Lung (tissue), 11 donors: ENCODE measurements at regions not wholly inside any gene's neighbourhood (a gene's known extent, or its start where the extent isn't known, plus 50 kb on each side); places are given as distances from the start of the nearest gene placed in this dataset.

ENCODE experiments used
- ATAC-seq: fragments of 200-7000 bp; cut with Tn5 transposase; one replicate; pipeline ENCODE4 v1.9.1; 2020; ENCODE audit warnings: moderate number of reproducible peaks; ENCODE audit not compliant: insufficient read depth, low FRiP score
- DNase-seq, 3 donors: peaks; one replicate each; pipeline ENCODE4 v3.0.0-alpha.2; 2013 to 2017
- H3K27ac ChIP-seq, 2 donors: one replicate each; pipeline ENCODE4 v1.5.1; 2013; ENCODE audit warnings: mild to moderate bottlenecking in 2 of 2, moderate library complexity in 2 of 2, control low read depth in 1 of 2, inconsistent platforms in 1 of 2, low read depth in 1 of 2, low read length in 1 of 2
- H3K27me3 ChIP-seq, 3 donors: one replicate each; pipeline ENCODE4 v1.5.1; 2013; ENCODE audit warnings: low read length in 2 of 3; ENCODE audit not compliant: control insufficient read depth in 3 of 3, insufficient read depth in 3 of 3
- H3K36me3 ChIP-seq, 4 donors: one replicate each; pipeline ENCODE4 v1.5.1; 2013; ENCODE audit warnings: low read length in 4 of 4, mild to moderate bottlenecking in 1 of 4, moderate library complexity in 1 of 4; ENCODE audit not compliant: control insufficient read depth in 4 of 4, insufficient read depth in 4 of 4
- H3K4me1 ChIP-seq, 5 donors: one replicate each; pipeline ENCODE4 v1.5.1; 2013; ENCODE audit warnings: low read length in 5 of 5, mild to moderate bottlenecking in 2 of 5, moderate library complexity in 1 of 5; ENCODE audit not compliant: control insufficient read depth in 5 of 5, insufficient read depth in 5 of 5
- H3K4me3 ChIP-seq: one replicate; pipeline ENCODE4 v1.5.1; 2013; ENCODE audit warnings: mild to moderate bottlenecking, control low read depth, moderate library complexity
- H3K9ac ChIP-seq, 2 donors: one replicate each; pipeline ENCODE4 v1.5.1; 2013; ENCODE audit warnings: low read length in 2 of 2, control low read depth in 1 of 2; ENCODE audit not compliant: insufficient read depth in 1 of 2
- H3K9me3 ChIP-seq, 4 donors: one replicate each; pipeline ENCODE4 v1.5.1; 2013; ENCODE audit warnings: low read length in 3 of 4, mild to moderate bottlenecking in 1 of 4, moderate library complexity in 1 of 4; ENCODE audit not compliant: control insufficient read depth in 4 of 4, insufficient read depth in 3 of 4
- WGBS, 2 donors: extraction: QIAGEN DNeasy Blood & Tissue Kit; methylation state at CpG; one replicate each; pipeline ENCODE4 v1.1.7; 2013; 5-methylcytosine and 5-hydroxymethylcytosine counted together
- TF ChIP-seq, protein P1 (sequence below): IDR thresholded peaks from 2 replicates; pipeline ENCODE4 v1.5.1; 2012; ENCODE audit warnings: mild to moderate bottlenecking; ENCODE audit errors: control extremely low read depth, extremely low read depth
- donor health status: control.
- donor health status: control.
- donor health status: Bipolar disorder and iron deficiency.
- donor health status: healthy.
- donor health status: DM: yes; HTN: yes; CAD: no.

DNA sequence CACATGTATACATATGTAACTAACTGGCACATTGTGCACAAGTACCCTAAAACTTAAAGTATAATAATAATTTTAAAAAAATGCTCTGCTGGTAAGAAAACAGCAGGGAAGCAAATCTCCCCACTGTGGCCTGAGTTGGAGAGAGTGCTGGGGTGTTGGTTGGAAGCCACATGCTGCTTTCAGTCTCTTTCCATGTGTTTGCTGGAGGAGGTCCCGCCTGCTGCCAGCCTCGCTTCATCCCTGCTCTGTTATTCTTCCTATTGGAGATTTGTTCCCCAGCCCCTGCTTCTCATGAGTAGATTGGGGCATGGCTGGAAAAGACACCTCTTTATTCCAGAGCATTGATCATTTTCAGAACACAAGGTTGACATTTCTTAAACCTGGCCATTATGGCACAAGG lies 230.5 kb downstream of the FGF9 start:
- Histone ChIP-seq H3K4me3 (no peak overlapping the region), H3K4me1 (peaks cover 0 to 32% (median 11%) of the 10 kb centered on the region in 5 donors), H3K27ac (no peak overlapping the region), H3K27me3 (no peaks in the 10 kb centered on the region), H3K9ac (no peak overlapping the region), H3K9me3 (no peaks in the 10 kb centered on the region), H3K36me3 (no peaks in the 10 kb centered on the region)
- TF ChIP-seq, protein P1, sequence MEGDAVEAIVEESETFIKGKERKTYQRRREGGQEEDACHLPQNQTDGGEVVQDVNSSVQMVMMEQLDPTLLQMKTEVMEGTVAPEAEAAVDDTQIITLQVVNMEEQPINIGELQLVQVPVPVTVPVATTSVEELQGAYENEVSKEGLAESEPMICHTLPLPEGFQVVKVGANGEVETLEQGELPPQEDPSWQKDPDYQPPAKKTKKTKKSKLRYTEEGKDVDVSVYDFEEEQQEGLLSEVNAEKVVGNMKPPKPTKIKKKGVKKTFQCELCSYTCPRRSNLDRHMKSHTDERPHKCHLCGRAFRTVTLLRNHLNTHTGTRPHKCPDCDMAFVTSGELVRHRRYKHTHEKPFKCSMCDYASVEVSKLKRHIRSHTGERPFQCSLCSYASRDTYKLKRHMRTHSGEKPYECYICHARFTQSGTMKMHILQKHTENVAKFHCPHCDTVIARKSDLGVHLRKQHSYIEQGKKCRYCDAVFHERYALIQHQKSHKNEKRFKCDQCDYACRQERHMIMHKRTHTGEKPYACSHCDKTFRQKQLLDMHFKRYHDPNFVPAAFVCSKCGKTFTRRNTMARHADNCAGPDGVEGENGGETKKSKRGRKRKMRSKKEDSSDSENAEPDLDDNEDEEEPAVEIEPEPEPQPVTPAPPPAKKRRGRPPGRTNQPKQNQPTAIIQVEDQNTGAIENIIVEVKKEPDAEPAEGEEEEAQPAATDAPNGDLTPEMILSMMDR = no peak
- WGBS, 2 donors = 85 to 95% methylated on average over 2 of the region's 2 CpGs
- ATAC-seq (no peak), DNase-seq (no peak)

DNA sequence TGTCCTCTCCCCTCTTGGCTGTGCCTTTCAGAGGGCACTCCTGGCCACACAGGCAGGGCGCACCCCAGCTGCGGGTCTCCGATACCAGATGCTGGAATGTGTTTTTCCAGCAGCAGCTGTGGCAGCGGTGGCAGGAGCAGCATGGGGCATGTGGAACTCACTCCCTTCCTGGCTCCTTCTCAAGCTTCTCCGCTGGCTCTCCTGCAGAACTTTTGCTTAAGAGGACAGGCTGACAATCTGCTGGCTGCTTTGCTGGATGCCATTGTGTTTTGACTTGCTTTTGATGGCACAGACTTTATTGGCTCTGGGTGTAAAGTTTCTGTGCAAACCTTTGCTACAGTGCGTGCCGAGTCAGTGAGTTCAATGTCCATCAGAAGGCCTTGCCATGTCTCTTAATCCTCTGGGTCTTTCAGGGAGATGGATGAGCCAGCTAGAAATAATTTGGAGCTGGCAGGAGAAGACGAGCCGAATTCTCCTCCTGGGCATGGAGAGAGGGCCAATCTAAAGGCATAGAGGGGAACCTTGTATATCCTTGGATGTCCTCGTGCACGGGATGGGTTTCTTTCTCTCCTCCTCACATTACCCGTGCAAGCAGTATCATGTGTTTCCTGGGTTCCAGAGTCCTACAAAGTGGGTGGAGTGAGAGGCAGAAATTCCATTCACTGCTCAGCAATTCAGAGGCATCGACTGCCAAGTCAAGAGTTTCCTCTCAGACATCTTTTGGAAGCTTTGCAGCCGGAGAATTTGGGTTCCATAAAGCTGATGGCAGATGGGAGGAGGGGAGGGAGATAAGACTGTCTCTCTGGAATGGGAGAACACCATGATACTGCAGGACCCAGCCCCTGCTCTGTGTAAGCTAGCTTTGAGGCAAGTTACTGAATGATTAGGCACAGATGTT lies 231.2 kb downstream of the FGF9 start:
- Histone ChIP-seq H3K27ac (no peak overlapping the region), H3K27me3 (no peaks in the 10 kb centered on the region), H3K9me3 (no peaks in the 10 kb centered on the region), H3K4me3 (no peak overlapping the region), H3K4me1 (peaks cover 0 to 28% (median 9%) of the 10 kb centered on the region in 5 donors), H3K36me3 (no peaks in the 10 kb centered on the region), H3K9ac (no peak overlapping the region)
- DNase-seq (peak; percentile 87 to 96 (median 95)), ATAC-seq (peak; percentile 32)
- 69 to 80% methylated on average over 14 of the region's 14 CpGs for WGBS, 2 donors
- TF ChIP-seq, protein P1 = no peak

DNA sequence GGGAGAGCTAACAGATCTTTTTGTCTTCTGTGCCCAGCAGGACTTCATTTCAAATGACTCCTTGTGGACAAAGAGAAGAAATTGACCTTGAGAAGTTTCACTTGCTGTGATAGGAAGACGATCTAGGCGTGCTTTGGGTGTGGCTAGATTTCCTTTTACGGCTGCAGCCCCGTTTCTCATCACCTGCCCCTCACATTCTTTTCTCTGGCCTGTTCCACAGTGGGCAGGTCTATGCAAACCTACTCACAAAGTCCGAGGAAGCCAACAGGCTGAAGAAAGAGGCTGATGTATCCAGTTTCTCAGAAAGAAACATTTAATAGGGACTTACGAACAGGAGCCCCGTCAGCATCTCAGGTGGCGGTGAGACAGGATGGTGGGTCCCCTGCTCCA lies 231.8 kb downstream of the FGF9 start:
- no peak for ATAC-seq
- Histone ChIP-seq H3K9me3 (no peaks in the 10 kb centered on the region), H3K27ac (peak overlapping the region in 1 of 2 donors; percentile 32), H3K36me3 (no peaks in the 10 kb centered on the region), H3K4me3 (no peak overlapping the region), H3K27me3 (no peaks in the 10 kb centered on the region), H3K9ac (no peak overlapping the region), H3K4me1 (peaks cover 0 to 22% (median 3%) of the 10 kb centered on the region in 5 donors)
- DNase-seq = no peak
- 66 to 81% methylated on average over 8 of the region's 8 CpGs for WGBS, 2 donors
- TF ChIP-seq, protein P1 = no peak
